Smooth muscle cell (in vitro differentiated cells): ENCODE measurements at regions not wholly inside any gene's neighbourhood (a gene's known extent, or its start where the extent isn't known, plus 50 kb on each side); places are given as distances from the start of the nearest gene placed in this dataset.

Source experiments
- DNase-seq: peaks from one replicate; lab custom pipeline; 2025; ENCODE audit not compliant: unreplicated experiment; lab: John Stamatoyannopoulos, UW
- H2AFZ ChIP-seq: fragments of 200-600 bp; sonication (generic); 2 replicates; pipeline ENCODE4 v1.6.0; 2016; ENCODE audit warnings: antibody characterized with exemption, low read depth, mild to moderate bottlenecking
- H3F3A ChIP-seq: fragments of 200-600 bp; sonication (generic); 2 replicates; pipeline ENCODE4 v1.6.0; 2017; ENCODE audit warnings: antibody characterized with exemption, low read depth
- H3K27ac ChIP-seq: fragments of 200-600 bp; sonication (generic); 2 replicates; pipeline ENCODE4 v1.5.1; 2016; ENCODE audit warnings: low read depth, mild to moderate bottlenecking
- H3K27me3 ChIP-seq: fragments of 200-600 bp; sonication (generic); 2 replicates; pipeline ENCODE4 v1.6.1; 2016; ENCODE audit warnings: low read depth, mild to moderate bottlenecking
- H3K36me3 ChIP-seq: fragments of 200-600 bp; sonication (generic); 2 replicates; pipeline ENCODE4 v1.5.1; 2016; ENCODE audit warnings: low read depth
- H3K4me1 ChIP-seq: fragments of 200-600 bp; sonication (generic); 2 replicates; pipeline ENCODE4 v1.5.1; 2016; ENCODE audit warnings: low read depth
- H3K4me2 ChIP-seq: fragments of 200-600 bp; sonication (generic); 2 replicates; pipeline ENCODE4 v1.6.0; 2016; ENCODE audit warnings: mild to moderate bottlenecking
- H3K4me3 ChIP-seq: fragments of 200-600 bp; sonication (generic); 2 replicates; pipeline ENCODE4 v1.5.1; 2016; ENCODE audit warnings: mild to moderate bottlenecking
- H3K79me2 ChIP-seq: fragments of 200-600 bp; sonication (generic); 2 replicates; pipeline ENCODE4 v1.6.0; 2016; ENCODE audit warnings: low read depth, mild to moderate bottlenecking
- H3K9ac ChIP-seq: fragments of 200-600 bp; sonication (generic); 2 replicates; pipeline ENCODE4 v1.6.0; 2016; ENCODE audit warnings: low read depth
- H3K9me3 ChIP-seq: fragments of 200-600 bp; sonication (generic); replicated peaks from 2 replicates; pipeline ENCODE4 v1.5.1; 2016; ENCODE audit warnings: low read depth
- H4K20me1 ChIP-seq: fragments of 200-600 bp; sonication (generic); 2 replicates; pipeline ENCODE4 v1.6.0; 2016; ENCODE audit warnings: low read depth
- WGBS: methylation state at CpG from one replicate; pipeline ENCODE4 v1.1.7; 2016; ENCODE audit warnings: low lambda C conversion rate; 5-methylcytosine and 5-hydroxymethylcytosine counted together
- TF ChIP-seq, protein P1 (sequence below): fragments of 200-600 bp; sonication (generic); IDR thresholded peaks from 2 replicates; pipeline ENCODE4 v1.5.1; 2017; ENCODE audit warnings: borderline replicate concordance, mild to moderate bottlenecking, antibody characterized with exemption; ENCODE audit not compliant: insufficient read depth, poor library complexity, severe bottlenecking

DNA sequence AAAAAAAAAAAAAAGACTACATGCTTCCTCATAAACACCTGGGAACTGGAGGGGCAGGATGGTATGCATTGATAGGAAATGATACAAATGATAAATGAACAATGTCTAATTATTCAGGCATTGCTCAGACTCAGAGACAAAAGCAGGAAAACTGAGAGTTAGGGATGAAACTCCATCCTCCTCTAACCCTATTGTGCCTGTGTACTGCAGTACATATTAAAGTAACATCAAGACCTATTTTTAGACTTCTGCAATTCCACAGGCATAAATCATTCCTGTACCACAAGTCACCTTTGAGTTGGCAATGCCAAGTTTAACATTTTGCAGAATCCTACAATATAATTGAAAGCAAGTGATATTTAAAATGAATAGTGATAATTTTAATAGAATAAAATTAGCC, 156.5 kb upstream of the USP15 start:
- Histone ChIP-seq H3K27ac (no peak overlapping the region), H3K4me3 (no peak overlapping the region), H3K79me2 (no peaks in the 10 kb centered on the region), H3K4me1 (peaks cover 20% of the 10 kb centered on the region), H3K36me3 (no peaks in the 10 kb centered on the region), H3K9me3 (no peaks in the 10 kb centered on the region), H4K20me1 (no peaks in the 10 kb centered on the region), H2AFZ (no peak overlapping the region), H3K4me2 (no peak overlapping the region), H3F3A (no peaks in the 10 kb centered on the region), H3K9ac (no peak overlapping the region), H3K27me3 (no peaks in the 10 kb centered on the region)
- DNase-seq: no peak
- TF ChIP-seq, protein P1, sequence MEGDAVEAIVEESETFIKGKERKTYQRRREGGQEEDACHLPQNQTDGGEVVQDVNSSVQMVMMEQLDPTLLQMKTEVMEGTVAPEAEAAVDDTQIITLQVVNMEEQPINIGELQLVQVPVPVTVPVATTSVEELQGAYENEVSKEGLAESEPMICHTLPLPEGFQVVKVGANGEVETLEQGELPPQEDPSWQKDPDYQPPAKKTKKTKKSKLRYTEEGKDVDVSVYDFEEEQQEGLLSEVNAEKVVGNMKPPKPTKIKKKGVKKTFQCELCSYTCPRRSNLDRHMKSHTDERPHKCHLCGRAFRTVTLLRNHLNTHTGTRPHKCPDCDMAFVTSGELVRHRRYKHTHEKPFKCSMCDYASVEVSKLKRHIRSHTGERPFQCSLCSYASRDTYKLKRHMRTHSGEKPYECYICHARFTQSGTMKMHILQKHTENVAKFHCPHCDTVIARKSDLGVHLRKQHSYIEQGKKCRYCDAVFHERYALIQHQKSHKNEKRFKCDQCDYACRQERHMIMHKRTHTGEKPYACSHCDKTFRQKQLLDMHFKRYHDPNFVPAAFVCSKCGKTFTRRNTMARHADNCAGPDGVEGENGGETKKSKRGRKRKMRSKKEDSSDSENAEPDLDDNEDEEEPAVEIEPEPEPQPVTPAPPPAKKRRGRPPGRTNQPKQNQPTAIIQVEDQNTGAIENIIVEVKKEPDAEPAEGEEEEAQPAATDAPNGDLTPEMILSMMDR: no peak

DNA sequence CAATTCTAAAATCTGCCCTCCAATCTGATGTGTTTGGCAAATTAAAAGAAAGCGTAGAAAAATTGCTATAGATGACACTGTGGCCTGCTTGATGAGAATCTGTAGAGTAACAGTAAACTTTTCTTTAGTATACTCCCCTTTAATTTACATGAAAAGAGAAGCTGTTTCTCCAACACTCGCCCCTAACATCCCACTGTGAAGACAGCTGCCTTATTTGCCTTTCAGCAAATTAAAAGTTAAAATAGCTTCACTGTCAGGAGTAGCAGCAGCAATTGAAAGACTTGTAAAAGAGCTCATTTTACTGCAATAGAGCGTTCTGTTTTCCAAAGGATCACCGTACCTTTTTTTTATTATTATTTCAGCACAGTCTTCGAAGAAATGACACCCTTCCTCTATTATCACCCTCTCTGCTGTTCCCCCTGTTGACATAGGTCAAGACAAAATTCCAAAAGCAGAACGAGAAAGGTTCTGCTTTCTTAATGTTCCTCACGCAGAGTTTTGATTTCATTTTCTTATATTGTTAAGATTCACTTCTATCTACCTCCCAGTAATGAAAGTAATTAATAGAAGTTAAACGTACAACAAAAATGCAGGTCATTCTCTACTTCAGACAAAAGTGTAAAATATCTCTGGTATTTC, 153.5 kb upstream of the USP15 start:
- no peak overlapping the region for H3K4me3 ChIP-seq
- H3K4me1 ChIP-seq: peaks cover 20% of the 10 kb centered on the region
- DNase-seq: no peak
- H3K9ac ChIP-seq: no peak overlapping the region
- WGBS: 31% methylated on average over 8 of the region's 8 CpGs
- H3K79me2 ChIP-seq: no peaks in the 10 kb centered on the region
- H3K27me3 ChIP-seq: no peaks in the 10 kb centered on the region
- H3K27ac ChIP-seq: no peak overlapping the region
- no peaks in the 10 kb centered on the region for H3K36me3 ChIP-seq
- H3K4me2 ChIP-seq: peak overlapping the region; percentile 6
- TF ChIP-seq, protein P1: no peak
- H3K9me3 ChIP-seq: no peaks in the 10 kb centered on the region
- H4K20me1 ChIP-seq: no peaks in the 10 kb centered on the region
- peak overlapping the region; percentile 36 for H2AFZ ChIP-seq
- no peaks in the 10 kb centered on the region for H3F3A ChIP-seq

DNA sequence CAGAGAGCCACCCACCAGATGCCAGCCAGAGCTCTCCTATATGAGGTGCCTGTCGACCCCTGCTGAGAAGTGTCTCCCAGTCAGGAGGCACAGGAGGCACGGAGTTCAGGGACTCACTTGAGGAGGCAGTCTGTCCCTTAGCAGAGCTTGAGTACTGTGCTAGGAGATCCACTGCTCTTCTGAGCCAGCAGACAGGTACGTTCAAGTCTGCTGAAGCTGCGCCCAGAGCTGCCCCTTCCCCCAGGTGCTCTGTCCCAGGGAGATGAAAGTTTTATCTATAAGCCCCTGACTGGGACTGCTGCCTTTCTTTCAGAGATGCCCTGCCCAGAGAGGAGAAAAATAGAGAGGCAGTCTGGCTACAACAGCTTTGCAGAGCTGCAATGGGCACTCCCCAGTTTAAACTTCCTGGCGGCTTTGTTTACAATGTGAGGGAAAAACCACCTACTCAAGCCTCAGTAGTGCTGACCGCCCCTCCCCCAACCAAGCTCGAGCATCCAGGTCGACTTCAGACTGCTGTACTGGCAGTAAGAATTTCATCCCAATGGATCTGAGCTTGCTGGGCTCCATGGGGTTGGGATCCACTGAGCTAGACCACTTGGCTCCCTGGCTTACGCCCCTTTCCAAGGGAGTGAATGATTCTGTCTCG, 146.7 kb upstream of the USP15 start:
- no peak overlapping the region for H2AFZ ChIP-seq
- no peak for DNase-seq
- no peaks in the 10 kb centered on the region for H3K36me3 ChIP-seq
- whole genome bisulfite sequencing: 65% methylated on average over 10 of the region's 10 CpGs
- H3K4me2 ChIP-seq: no peak overlapping the region
- no peak overlapping the region for H3K27ac ChIP-seq
- no peaks in the 10 kb centered on the region for H3K9me3 ChIP-seq
- TF ChIP-seq, protein P1: no peak
- H3K9ac ChIP-seq: no peak overlapping the region
- H4K20me1 ChIP-seq: no peaks in the 10 kb centered on the region
- H3K27me3 ChIP-seq: no peaks in the 10 kb centered on the region
- no peak overlapping the region for H3K4me3 ChIP-seq
- H3K79me2 ChIP-seq: no peaks in the 10 kb centered on the region
- no peaks in the 10 kb centered on the region for H3K4me1 ChIP-seq
- no peaks in the 10 kb centered on the region for H3F3A ChIP-seq

DNA sequence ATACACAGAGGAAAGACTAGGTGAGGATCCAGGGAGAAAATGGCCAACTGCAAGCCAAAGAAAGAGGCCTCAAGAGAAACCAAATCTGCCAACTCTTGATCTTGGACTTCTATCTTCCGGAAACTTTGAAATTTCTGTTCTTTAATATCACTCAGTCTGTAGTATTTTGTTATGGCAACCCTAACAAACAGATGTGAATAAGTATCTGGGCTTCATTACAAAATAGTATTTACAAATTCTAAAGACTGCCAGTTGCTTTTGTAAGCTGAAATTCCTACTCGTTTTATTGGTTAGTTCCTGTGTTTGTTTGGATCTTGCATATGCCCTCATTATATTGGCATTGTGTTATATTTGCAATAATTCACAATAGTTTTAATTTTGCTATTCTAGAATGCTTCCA, 143.2 kb upstream of the USP15 start:
- H3K27me3 ChIP-seq: no peaks in the 10 kb centered on the region
- H3K9me3 ChIP-seq: no peaks in the 10 kb centered on the region
- no peaks in the 10 kb centered on the region for H3K4me1 ChIP-seq
- 94% methylated on average over 2 of the region's 2 CpGs for WGBS
- DNase-seq: no peak
- H3K4me3 ChIP-seq: no peak overlapping the region
- no peaks in the 10 kb centered on the region for H3K79me2 ChIP-seq
- no peaks in the 10 kb centered on the region for H4K20me1 ChIP-seq
- no peak overlapping the region for H2AFZ ChIP-seq
- no peak overlapping the region for H3K9ac ChIP-seq
- H3F3A ChIP-seq: no peaks in the 10 kb centered on the region
- no peak overlapping the region for H3K27ac ChIP-seq
- TF ChIP-seq, protein P1: no peak
- no peaks in the 10 kb centered on the region for H3K36me3 ChIP-seq
- H3K4me2 ChIP-seq: no peak overlapping the region
